Hindlimb muscle (tissue), 1 donor: ENCODE measurements at regions not wholly inside any gene's neighbourhood (a gene's known extent, or its start where the extent isn't known, plus 50 kb on each side); places are given as distances from the start of the nearest gene placed in this dataset.
"Not testable (repeated sequence)": the region's sequence is repeated elsewhere in the genome, so short reads cannot be mapped to it uniquely, and the experiment has no call there.

Experiments
- DNase-seq: peaks from one replicate; pipeline ENCODE4 v3.0.0-alpha.2; 2013

- DNase-seq, result not testable (repeated sequence)
These were observed 397.3 kb downstream of the TMEM121 start for GRCh38 chr14:105923520-105924191.

DNA sequence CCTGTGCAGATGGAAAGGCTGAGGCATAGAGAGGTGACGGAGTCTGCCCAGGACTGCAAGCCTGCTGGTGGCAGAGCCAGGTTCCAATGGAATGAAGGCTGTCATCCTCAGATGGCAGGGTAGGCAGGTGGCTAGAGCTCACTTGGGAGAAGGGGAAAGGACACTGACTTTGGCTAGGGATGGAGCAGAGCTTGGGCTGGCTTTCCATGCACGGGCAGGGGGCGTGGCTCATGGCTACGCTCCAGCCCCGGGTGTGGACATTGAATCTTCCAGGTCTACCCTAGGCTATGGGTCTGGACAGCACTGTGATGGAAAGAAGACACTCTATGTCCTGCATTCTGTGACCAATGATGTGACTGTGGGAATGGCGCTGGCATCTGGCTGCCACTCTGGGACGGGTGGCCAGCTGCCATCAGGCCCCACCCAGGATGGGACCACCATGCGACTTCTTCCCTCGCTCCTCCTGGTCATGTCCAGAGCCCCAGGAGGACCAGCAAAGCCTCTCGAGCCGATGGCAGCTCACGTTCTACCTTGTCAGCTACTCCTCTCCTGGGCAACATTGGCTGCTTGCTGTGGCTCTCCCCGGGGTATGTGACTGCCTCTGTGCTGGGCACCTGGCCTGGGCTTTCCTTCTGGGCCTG, 398.7 kb downstream of the TMEM121 start:
- no peak for DNase-seq

- no peak for DNase-seq
These were observed 399.4 kb downstream of the TMEM121 start for GRCh38 chr14:105925615-105926372.

DNA sequence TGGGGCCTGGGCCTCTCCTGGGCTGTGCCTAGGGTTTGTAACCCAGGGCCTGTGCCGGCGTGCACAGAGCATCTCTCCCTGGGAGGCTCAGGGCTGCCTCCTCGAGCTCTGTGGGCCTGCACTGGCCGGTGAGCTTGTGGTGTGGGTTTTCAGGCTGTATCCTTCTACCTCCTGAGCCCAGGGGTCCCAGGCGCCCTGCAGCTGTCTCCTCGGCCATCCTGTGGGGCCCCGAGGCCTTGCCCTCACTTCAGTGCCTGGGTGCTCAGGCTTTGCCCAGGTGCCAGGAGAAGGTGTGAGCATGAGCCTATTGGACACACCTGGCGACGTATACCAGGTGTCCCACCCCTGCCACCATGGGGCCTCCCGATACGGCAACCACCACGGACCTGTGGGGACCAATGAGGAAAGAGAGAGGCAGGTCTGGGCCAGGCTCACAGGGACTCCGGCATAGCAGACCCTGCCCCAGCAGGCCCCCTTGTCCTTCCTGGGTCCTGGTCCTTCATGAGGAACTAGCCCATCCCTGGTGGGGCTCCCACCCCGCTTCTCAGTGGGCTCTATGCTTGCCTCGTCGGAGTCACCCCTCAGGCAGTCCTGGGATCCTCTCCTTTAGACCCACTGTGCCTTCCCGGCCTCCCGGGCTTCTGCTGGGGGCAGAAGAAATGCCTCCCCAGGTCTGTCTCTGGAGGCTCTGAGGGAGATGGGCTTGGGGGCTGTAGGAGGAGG, 400.2 kb downstream of the TMEM121 start:
- no peak for DNase-seq

DNA sequence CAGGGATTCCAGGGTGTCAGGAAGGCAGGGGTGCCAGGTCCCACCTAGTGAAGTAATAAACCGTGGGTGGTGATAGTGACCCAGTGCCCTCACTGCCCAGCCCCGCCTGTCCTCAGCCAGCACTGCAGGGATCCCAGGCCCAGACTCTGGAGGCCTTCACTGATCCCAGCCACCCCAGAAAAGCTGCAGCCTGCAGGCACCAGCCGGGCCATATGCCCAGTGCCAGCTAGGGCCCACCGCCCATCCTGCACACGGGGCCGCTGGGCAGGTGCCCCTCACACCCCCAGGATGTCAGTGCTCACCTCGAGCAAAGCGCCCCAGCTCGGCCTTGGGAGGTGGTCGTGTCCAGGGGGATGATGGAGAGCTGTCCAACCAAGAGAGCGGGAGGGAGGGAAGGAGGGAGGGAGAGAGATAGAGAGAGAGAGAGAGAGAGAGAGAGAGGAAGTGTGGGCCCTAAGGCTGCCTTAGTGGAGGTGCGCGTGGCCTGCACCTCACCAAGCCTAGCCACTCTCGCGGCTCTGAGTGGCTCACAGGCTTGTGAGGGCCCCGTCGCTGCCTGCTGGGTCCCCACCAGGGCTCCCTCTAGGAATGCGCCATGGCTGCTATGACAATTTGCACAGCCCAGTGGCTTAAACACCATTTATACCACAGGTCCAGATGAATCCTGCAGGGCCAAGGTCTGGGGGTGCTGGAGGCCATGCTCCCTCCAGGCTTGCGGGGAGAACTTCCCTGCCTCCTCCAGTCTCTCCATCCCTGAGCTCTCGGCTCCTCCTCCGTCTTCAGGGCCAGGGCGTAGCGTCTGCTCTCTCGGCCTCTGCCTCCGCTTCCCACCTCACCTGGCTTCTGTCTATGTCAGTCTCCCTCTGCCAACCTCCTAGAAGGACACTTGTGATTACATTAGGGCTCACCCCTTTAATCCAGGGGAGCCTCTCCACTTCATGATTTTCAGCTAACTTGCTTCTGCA, 401.0 kb downstream of the TMEM121 start:
- DNase-seq, result peak; percentile 5

- not testable (repeated sequence) for DNase-seq
These were observed 402.1 kb downstream of the TMEM121 start for GRCh38 chr14:105928171-105929111.

DNA sequence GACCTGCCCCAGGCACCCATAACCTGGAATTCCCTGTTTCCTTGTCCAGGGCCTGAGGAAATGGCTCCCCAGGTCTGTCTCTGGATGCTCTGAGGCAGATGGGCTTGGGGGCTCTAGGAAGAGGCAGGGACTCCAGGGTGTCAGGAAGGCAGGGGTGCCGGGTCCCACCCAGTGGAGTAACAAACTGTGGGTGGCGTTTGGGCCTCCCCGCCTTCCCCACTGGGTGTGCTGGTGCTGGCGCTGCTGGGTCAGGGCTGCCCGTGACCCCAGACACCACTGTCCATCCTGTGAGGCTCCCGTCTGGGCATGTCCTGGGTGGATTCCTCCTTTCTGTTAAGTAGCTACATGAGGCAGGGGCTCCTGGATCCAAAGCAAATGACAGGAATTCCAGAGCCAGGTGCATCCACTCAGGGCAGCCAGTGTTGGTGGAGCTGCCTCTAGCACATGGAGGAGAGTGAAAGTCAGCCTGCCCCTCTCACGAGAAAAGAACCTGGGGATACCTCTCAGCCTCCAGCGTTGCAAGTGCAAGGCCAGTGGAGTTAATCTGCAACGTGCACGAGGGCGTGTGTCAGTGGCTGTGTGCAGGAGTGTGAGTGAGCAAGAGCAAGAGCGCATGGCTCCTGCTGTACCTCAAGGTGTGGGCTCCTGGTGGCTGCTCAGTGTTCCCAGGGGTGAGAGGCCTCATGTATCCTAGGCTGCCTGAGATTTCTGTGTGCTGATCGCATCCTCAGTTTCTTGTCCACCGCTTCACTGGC, 403.1 kb downstream of the TMEM121 start:
- DNase-seq, result no peak

GRCh38 chr14:105930572-105930971, 404.2 kb downstream of the TMEM121 start:
- no peak for DNase-seq

- no peak for DNase-seq
These were observed 405.6 kb downstream of the TMEM121 start for GRCh38 chr14:105931808-105932483.

- DNase-seq, result no peak
These were observed 406.9 kb downstream of the TMEM121 start for GRCh38 chr14:105933238-105933637.

DNA sequence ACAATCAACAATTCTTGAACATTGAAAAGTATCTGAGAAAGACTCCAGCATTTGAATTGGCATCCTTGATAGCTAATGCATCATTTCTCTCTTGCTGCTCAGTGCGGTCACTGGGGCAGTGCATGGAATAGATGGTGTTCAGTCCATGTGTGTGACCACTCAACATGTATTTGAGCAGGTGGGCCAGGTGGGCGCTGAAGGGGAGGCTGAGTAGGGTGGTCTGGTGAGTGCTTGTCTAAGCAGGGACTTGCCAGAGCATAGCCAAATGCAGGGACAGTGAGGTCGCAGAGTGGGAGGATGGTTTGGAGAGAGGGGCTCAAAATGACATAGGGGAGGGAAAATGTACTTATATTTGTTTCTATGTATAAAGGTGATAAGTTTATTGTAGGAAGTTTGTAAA, 409.0 kb downstream of the TMEM121 start:
- DNase-seq, result no peak

DNA sequence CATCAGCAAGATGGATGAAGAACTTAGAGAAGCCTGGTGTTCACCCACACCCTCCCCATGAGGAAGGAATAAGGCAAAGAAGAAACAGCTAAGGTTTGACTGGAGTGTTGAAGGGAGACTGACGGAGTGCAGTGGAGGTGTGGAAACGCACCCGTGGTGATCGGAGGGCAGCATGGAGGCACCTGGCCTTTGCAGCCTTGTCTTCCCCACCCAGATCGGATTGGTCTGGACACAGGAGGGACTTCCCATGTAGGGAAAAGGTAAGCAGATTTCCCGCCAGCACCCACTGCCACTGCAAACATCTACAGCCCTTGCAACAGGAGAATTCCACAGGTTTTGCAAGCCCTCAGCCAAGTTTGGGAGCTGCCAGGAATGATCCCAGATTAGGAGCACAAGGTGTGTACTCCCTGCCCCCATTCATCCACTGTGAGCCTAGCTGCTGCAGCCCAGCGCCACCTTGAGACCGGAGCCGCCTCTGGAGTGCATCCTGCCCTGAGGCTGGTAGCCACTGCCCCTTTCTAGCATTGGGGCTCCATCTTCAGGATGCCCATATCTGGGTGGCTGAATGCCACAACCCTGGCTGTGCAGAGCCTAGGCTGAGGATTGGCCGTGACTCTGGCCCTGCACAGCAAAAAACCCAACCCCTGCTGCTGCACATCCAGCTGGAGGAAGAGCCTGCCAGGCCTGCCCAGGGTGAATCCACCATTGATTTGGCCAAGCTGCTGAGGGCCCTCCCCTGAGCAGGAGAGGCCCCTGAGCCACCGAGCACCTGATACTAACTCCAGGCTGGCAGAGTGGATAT, 411.1 kb downstream of the TMEM121 start:
- DNase-seq, result no peak

GRCh38 chr14:105938055-105938863, 411.9 kb downstream of the TMEM121 start:
- no peak for DNase-seq

DNA sequence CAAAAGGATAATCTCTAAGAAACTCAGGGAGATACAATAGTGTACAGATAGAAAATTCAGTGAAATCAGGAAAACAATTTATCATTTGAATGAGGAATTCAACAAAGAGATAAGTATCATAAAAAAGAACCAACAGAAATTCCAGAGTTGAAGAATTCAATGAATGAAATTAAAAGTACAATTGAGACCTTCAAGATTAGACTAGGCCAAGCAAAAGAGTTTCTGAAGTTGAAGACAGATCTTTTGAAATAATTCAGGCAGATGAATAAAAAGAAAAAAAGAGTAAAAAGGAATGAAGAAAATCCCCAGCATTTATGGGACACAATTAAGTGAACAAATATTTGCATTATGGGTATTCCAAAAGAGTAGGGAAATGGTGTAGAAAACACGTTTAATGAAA, 412.6 kb downstream of the TMEM121 start:
- no peak for DNase-seq

- DNase-seq, result no peak
These were observed 413.6 kb downstream of the TMEM121 start for GRCh38 chr14:105939810-105940508.

- no peak for DNase-seq
These were observed 414.3 kb downstream of the TMEM121 start for GRCh38 chr14:105940534-105941225.
